DMS53 treated with DMSO at 0.1 percent for 48 hours (cell line): ENCODE measurements at regions not wholly inside any gene's neighbourhood (a gene's known extent, or its start where the extent isn't known, plus 50 kb on each side); places are given as distances from the start of the nearest gene placed in this dataset.

ENCODE experiments used
- DNase-seq: peaks from one replicate; lab custom pipeline; 2025; ENCODE audit not compliant: unreplicated experiment; lab: John Stamatoyannopoulos, UW

GRCh38 chr10:110373857-110374654 is 69.3 kb upstream of the SMNDC1 start:
- DNase-seq = no peak

GRCh38 chr10:110375121-110375520 is 70.4 kb upstream of the SMNDC1 start:
- DNase-seq = no peak

GRCh38 chr10:110376021-110376766 is 71.5 kb upstream of the SMNDC1 start:
- no peak for DNase-seq

GRCh38 chr10:110376767-110377160 is 72.0 kb upstream of the SMNDC1 start:
- no peak for DNase-seq

- DNase-seq = no peak
These were observed 73.3 kb upstream of the SMNDC1 start for GRCh38 chr10:110378006-110378405.

GRCh38 chr10:110378533-110379108 is 73.9 kb upstream of the SMNDC1 start:
- no peak for DNase-seq

GRCh38 chr10:110379831-110380230 is 75.1 kb upstream of the SMNDC1 start:
- no peak for DNase-seq

GRCh38 chr10:110380293-110380692 is 75.6 kb upstream of the SMNDC1 start:
- no peak for DNase-seq

GRCh38 chr10:110382695-110383094 is 78.0 kb upstream of the SMNDC1 start:
- no peak for DNase-seq

GRCh38 chr10:110387617-110387982 is 82.9 kb upstream of the SMNDC1 start:
- DNase-seq = no peak

- no peak for DNase-seq
These were observed 83.4 kb upstream of the SMNDC1 start for GRCh38 chr10:110387983-110388686.

GRCh38 chr10:110388687-110389052 is 84.0 kb upstream of the SMNDC1 start:
- DNase-seq = no peak

GRCh38 chr10:110389255-110389654 is 84.5 kb upstream of the SMNDC1 start:
- DNase-seq = no peak

GRCh38 chr10:110391541-110391940 is 86.8 kb upstream of the SMNDC1 start:
- DNase-seq = no peak

GRCh38 chr10:110392121-110392520 is 87.4 kb upstream of the SMNDC1 start:
- no peak for DNase-seq

GRCh38 chr10:110392868-110393740 is 88.4 kb upstream of the SMNDC1 start:
- no peak for DNase-seq

GRCh38 chr10:110393866-110394265 is 89.1 kb upstream of the SMNDC1 start:
- DNase-seq = no peak

GRCh38 chr10:110394296-110394695 is 89.6 kb upstream of the SMNDC1 start:
- no peak for DNase-seq

GRCh38 chr10:110394898-110395297 is 90.2 kb upstream of the SMNDC1 start:
- DNase-seq = no peak
